Right ventricle myocardium inferior (tissue), 1 donor: ENCODE measurements at regions not wholly inside any gene's neighbourhood (a gene's known extent, or its start where the extent isn't known, plus 50 kb on each side); places are given as distances from the start of the nearest gene placed in this dataset.

Experiments used
- ATAC-seq: fragments of 200-7000 bp; cut with Tn5 transposase; one replicate; pipeline ENCODE4 v1.9.1; 2020; ENCODE audit warnings: mild to moderate bottlenecking, moderate library complexity
- DNase-seq: peaks from one replicate; pipeline ENCODE4 v3.0.0; 2021; ENCODE audit errors: missing footprints
- intact Hi-C: fragments of 100-400 bp; cut with DNase I; formaldehyde crosslinking; loops from one replicate; pipeline ENCODE4 v1.11.0; 2022
- donor health status: DM: no; HTN: yes; CAD: no; lungs with severe emphysema.

DNA sequence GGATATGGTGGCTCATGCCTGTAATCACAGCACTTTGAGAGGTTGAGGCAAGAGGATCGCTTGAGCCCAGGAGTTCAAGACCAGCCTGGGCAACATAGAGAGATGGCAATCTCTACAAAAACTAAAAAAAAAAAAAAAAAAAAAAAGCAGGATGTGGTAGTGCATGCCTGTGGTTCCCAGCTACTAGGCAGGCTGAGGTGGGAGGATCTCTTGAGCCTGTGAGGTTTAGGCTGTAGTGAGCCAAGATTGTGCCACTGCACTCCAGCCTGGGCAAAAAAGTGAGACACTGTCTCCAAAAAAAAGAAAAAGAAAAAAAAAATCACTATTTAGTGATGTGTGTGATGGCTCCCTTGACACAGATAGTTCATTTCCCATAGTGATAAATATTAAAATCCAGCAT lies 365.0 kb upstream of the NBEA start:
- ATAC-seq (no peak), DNase-seq (no peak)
- intact Hi-C loops = no loop called here

GRCh38 chr13:34578471-34578870 lies 363.6 kb upstream of the NBEA start:
- no peak for ATAC-seq
- no peak for DNase-seq
- intact Hi-C loops = no loop called here

DNA sequence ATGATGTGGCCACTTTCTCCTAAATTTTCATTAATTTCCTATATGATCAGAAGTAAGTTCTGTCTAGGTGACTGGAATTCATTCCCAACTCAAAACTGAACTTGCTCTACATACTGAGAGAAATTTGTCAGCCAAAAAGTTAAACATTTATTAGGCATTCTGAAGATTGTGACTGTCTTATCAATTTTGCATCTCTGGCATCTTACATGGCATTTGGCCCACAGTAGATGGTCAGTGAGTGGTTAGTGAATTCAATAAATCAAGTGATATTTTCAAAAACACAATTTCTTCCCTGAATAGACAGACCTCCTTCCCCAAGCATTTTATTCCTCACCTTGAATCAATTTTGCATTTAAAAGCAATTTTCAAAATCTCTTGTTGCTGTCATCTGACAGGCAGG lies 363.2 kb upstream of the NBEA start:
- no peak for DNase-seq
- ATAC-seq = no peak
- intact Hi-C loops = no loop called here

DNA sequence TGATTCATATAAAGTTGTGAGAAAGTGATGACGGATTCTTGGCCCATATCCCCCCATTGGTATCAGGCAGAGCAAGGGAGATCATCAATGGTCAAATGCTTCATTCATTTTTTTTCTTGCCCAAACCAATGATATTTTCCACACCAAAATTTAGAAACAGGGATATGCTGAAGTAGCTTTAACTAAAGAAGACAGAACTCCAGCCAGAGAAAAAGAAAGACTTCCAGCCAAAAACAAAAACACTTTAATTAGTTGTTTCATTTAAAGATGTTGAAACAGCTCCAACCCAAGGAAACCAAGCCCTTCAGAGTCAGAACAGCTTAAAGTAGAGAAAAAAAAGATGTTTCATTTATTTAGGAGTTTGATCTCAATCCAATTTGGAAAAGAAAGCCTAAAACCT lies 358.9 kb upstream of the NBEA start:
- intact Hi-C loops = no loop called here
- DNase-seq (no peak), ATAC-seq (no peak)

- no peak for ATAC-seq
- intact Hi-C loops = no loop called here
Measured at GRCh38 chr13:34587576-34587975, 354.5 kb upstream of the NBEA start.

DNA sequence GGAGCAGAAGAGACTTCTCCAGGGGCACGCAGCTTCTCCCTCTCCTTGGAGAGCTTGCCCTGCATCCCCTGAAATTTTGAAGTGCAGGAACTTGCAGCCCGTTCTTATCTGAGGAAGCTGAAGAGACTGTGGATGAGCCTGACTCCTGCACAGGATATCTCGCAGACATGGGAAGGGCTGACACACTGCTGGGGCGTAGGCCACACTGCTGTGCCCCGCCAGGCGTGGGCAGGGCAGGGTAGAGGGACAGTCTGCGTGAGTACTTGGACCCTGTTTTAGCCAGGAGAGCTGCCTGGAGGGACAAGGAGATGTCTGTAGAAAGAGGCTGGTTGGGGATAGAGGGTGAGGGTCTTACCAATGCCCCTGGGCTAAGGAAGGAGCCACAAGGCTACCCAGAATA lies 353.7 kb upstream of the NBEA start:
- ATAC-seq = no peak
- no peak for DNase-seq
- intact Hi-C loops = no loop called here

More at GRCh38 chr13:34587576-34587975, 354.5 kb upstream of the NBEA start:
- DNase-seq = no peak

DNA sequence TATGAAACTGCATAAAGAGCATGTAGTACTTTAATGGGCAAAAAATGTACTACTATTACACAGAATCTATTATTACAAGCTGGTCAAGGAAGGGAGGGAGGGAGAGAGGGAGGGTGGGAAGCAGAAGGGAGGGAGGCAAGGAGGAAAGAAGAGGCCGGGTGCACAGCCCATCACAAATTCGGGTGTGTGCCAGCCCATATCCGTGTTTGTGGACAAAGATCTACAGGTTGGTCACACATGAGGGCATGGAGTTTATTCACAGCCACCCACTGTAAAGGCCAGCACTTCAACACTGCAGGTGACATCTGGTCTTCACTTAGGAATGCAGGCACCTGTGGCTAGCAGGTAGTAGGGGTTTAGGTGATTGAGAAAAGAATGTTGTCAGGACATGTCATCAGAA lies 352.5 kb upstream of the NBEA start:
- intact Hi-C loops = no loop called here
- ATAC-seq = no peak
- DNase-seq = no peak

DNA sequence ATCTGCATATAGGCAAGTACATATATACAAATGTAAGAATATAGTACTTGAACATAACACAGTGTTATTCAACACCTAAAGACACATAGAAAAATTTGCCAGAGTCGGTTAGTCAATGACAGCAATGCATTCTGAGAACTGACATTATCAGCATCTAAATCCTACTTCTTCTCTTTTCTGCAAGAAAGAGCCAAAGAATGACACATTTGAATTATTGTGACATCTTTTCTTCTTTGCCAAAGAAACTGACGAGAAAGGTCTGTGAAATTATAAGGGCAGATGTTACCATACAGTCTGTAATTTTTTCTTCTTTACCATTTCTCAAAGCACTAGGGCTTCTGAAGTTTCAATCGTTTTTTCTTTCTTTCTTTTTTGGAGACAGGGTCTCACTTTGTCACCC lies 350.9 kb upstream of the NBEA start:
- ATAC-seq (peak; percentile 40), DNase-seq (no peak)
- intact Hi-C loops = no loop called here

GRCh38 chr13:34591900-34592529 lies 350.1 kb upstream of the NBEA start:
- intact Hi-C loops = no loop called here
- peak; percentile 91 for ATAC-seq
- no peak for DNase-seq

GRCh38 chr13:34593658-34594057 lies 348.4 kb upstream of the NBEA start:
- intact Hi-C loops = no loop called here
- ATAC-seq = no peak
- no peak for DNase-seq

DNA sequence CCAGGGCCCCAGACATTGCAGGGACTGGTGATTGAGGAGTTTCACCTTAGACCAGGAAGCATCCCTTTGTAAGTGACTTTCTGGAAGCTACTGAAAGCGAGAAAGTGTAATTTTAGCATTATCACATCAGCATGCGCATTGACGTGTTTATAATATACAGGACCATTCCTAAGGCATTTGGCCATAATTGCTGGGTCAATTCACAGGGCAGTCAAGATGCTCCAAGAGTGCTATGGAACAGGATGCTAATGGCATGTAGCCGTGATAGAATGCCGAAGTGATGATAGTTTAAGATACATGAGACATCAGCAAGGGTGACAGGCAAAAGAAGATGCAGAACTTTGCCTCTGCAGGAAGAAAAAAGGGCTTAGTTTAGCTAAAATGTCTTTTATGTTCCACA lies 347.6 kb upstream of the NBEA start:
- DNase-seq (no peak), ATAC-seq (no peak)
- intact Hi-C loops = no loop called here

DNA sequence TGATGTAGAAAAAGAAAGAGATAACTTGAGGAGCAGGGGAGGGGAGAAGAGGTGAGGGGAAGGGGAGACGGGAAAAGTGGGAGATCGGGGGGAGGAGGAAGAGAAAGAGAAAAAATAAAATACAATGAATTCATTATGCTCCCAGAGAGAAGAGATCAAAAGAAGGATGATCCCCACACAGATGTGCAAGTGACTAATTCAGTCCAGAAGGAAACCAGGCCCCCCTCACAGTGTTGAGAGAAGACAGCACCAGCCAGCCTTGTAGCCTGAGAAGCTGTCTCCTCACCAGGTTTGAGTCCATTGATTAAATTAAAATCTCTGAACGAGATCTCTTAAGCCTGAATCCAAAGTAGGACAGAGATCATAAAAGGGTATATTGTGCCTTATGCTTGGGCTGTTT lies 333.7 kb upstream of the NBEA start:
- intact Hi-C loops = no loop called here
- ATAC-seq (no peak), DNase-seq (no peak)

DNA sequence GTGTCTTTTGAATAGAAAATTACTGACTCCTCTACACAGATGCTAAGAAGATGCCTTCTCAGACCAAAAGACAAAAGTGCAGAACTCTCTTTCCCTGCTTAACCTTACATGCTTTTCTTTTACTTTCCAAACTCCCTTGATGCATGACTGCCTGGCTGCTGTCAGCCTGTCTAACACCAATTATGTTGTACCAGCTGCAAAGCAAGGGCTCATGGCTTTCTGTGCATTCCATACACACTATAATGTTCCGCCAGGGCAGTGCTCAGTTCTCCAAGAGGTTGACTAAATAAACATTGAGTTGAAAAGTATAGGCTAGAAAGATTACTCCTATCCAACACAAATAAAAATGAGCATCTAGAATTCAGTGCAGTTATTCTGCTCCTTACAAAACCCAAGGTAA lies 330.4 kb upstream of the NBEA start:
- intact Hi-C loops = no loop called here
- ATAC-seq = no peak

GRCh38 chr13:34617473-34618083 lies 324.5 kb upstream of the NBEA start:
- ATAC-seq = no peak
- intact Hi-C loops = no loop called here
- DNase-seq = no peak

More for the DNA sequence above, 330.4 kb upstream of the NBEA start:
- DNase-seq = no peak

DNA sequence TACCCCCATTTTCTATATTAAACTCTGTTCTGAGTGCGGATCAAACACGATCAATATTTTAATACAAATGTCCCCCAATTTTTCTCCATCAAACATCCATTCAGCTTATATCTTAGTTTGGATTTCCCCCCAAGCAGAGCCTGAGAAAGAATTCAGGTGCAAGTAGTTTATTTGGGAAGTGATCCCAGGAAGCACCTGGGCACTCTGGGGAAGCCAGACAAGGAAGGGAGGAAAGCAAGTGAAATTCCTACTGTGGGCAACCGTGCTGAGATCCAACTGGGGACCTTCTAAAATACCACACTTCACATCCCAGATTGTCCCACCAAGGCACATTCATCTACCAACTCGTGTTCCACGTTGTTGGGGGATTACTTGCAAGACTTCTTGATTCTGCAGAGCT lies 323.4 kb upstream of the NBEA start:
- intact Hi-C loops = no loop called here
- ATAC-seq (no peak), DNase-seq (no peak)

- ATAC-seq (no peak), DNase-seq (no peak)
- intact Hi-C loops = no loop called here
Measured at GRCh38 chr13:34619326-34619725, 322.7 kb upstream of the NBEA start.

DNA sequence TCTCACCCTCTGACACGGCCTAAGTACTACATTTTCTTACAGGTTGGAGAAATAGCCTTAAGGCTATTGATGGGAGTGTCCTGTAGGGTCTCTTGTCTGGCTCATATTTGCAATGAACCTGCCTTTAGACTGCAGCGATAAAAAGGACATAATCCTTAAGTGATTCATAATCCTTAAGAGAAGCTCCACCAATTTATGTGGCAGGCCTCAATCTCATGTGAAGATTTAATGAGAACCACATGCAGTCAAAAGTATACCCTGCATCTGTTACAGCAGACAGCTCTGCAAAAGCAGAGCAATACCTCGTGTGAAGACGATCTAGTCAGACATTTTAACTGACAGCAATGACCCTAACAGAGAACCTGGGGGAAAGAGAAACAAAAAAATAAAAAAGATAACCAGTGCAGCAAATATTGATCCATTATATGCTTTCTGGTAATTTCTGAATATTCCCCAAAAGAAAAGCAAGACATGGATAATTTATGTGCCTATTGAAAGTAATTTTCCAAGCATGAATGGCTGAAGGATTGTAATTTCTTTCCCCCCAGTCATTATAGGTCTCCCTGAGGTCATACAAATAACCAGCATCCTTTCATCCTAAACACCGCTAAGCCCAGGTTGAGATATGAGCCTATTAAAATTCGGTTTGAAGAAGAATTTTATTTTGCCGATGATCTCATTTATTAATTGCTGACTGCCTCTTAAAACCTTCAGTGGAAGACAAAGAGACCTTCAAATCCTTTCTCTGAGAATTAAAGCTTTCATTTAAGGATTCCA lies 321.8 kb upstream of the NBEA start:
- no peak for ATAC-seq
- DNase-seq = no peak
- intact Hi-C loops = no loop called here

DNA sequence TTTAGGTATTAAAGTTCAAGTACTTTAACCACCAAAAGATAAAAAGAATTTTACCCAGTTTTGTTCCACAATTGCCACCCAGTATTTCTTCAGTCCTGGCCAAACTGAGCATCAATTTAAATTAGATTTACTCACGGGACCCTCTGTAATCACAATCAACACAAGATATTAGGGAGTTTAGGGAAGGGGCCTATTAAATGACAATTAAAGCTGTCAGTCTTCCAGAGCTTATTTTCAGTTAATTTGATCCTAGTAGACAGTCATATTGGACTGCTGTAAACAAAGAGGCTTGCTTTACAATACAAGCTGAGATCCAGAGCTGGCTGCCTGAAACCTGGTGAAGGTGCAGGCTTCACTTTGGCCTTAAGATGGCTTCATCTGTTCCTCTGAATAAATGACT lies 321.2 kb upstream of the NBEA start:
- ATAC-seq = no peak
- intact Hi-C loops = no loop called here
- no peak for DNase-seq

DNA sequence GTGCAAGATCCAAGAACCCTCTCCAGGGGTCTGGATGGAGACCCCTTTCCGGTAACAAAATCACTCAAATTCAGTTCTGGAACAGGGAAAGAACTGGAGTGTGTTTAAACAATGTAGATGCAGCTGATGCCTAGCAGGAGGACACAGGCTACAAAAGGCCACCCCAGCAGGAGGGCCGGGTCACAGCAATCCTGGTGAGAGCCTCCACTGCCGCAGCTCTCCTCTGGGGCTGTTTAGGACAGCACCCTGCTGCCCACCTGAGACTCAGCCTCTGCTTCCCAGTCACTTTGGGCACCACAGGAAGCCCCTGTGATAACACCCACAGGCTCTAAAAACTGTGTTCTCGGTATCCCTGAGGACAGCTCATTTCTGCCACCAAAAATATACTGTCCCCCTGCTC lies 318.7 kb upstream of the NBEA start:
- no peak for DNase-seq
- ATAC-seq = no peak
- intact Hi-C loops = no loop called here

- no peak for ATAC-seq
- DNase-seq = no peak
- intact Hi-C loops = no loop called here
Measured at GRCh38 chr13:34627509-34628208, 314.4 kb upstream of the NBEA start.
